ENCODE measurements at regions not wholly inside any gene's neighbourhood (a gene's known extent, or its start where the extent isn't known, plus 50 kb on each side); places are given as distances from the start of the nearest gene placed in this dataset.

DNA sequence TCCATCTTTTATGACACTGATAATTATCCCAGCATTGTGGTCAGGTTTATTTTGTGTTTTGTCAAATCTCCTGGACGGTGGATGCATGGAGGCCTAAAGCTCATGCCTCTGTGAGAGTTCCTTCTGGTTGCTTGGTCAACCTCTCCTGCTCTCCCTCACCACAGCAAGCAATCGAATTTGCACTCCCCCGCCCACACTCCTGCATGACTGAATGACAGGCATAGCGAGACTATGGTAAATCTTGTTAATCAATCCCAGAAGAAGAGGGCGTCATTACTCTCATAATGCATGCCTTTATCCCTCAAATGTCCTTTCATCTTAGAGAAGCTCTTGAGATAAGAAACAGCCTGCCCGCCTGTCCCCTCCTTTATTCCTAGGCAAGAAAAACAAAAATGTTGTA, 1215.0 kb upstream of the CDH9 start:
- POLR2A ChIA-PET = no interaction called here
- H3K27ac Mint-ChIP-seq = no peak overlapping the region
- CTCF ChIA-PET = no interaction called here
- no peak overlapping the region for H3K4me3 Mint-ChIP-seq
- no peaks in the 10 kb centered on the region for H3K36me3 Mint-ChIP-seq (ENCODE audit: low read depth)
- peaks cover 20% of the 10 kb centered on the region for H3K9me3 Mint-ChIP-seq
- TF ChIP-seq, protein P1, sequence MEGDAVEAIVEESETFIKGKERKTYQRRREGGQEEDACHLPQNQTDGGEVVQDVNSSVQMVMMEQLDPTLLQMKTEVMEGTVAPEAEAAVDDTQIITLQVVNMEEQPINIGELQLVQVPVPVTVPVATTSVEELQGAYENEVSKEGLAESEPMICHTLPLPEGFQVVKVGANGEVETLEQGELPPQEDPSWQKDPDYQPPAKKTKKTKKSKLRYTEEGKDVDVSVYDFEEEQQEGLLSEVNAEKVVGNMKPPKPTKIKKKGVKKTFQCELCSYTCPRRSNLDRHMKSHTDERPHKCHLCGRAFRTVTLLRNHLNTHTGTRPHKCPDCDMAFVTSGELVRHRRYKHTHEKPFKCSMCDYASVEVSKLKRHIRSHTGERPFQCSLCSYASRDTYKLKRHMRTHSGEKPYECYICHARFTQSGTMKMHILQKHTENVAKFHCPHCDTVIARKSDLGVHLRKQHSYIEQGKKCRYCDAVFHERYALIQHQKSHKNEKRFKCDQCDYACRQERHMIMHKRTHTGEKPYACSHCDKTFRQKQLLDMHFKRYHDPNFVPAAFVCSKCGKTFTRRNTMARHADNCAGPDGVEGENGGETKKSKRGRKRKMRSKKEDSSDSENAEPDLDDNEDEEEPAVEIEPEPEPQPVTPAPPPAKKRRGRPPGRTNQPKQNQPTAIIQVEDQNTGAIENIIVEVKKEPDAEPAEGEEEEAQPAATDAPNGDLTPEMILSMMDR (IDR thresholded peaks at IDR 0.05) = no peak
- no peaks in the 10 kb centered on the region for H3K27me3 Mint-ChIP-seq
- intact Hi-C loops (cut with micrococcal nuclease) = no loop called here
- ATAC-seq (no peak), DNase-seq (no peak)
- H3K4me1 Mint-ChIP-seq (ENCODE audit: low read depth) = no peaks in the 10 kb centered on the region

DNA sequence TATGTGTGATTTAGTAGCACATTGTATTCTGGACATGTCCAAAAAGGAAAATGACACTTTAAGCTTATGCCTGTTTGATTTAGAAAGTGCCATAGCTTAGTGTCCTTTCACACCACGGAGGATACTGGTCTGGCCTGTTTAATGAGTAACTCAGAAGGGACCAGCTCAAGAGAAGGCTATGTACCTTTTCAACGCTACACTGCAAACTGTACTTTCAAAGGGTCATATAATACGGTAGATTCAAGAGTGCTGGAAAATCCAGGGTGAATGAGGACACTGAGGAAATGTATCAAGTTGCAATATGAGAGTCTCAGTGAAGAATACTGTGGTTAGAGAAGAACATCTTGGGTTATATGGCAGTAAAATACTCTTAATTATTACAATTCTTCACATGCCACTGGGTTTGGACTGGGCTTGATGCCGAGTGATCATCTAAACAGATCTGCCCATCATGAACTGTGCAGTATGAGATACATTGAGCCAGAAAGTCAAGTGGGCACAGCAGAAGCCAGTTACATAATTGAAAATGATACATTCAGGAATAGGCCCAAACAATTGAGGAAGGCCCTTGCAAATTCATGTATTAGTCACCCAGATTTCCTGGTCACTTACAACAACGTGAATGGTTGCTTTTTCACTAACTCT, 1211.5 kb upstream of the CDH9 start:
- peaks cover 23% of the 10 kb centered on the region for H3K9me3 Mint-ChIP-seq
- CTCF ChIA-PET = no interaction called here
- no peaks in the 10 kb centered on the region for H3K4me1 Mint-ChIP-seq (ENCODE audit: low read depth)

DNA sequence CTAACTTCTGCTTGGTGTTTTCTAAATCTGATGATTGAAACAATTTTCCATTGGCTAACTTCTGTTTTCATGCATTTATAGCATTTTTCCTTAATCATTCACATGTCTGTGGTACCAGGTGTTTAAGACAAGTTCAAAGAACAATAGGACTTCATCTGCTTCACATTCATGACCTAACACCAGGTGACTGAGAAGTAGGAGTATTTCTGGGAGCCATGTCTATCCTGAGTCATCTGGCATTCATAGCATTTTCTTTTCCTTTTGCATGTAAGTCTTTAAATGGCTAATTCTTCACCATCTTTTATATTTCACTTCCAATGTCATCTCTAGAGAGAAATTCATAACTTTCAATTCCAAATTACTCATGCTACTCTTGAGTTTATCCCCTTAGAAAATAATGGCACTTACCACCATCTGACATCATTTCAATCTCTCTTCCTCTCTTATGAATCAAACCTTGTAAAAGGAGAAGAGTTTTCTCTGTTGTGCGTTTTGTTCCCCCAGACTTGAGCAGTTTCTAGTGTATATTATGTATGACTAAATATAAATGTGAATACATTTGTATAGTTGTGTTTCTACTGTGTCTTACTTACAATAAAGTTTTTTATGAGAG, 1196.1 kb upstream of the CDH9 start:
- Mint-ChIP-seq H3K4me1 (ENCODE audit: low read depth) (no peaks in the 10 kb centered on the region), H3K36me3 (ENCODE audit: low read depth) (no peaks in the 10 kb centered on the region), H3K9me3 (peaks cover 17% of the 10 kb centered on the region), H3K27me3 (no peaks in the 10 kb centered on the region), H3K27ac (no peak overlapping the region), H3K4me3 (no peak overlapping the region)
- ChIA-PET POLR2A (no interaction called here), CTCF (no interaction called here)
- DNase-seq (no peak), ATAC-seq (no peak)
- TF ChIP-seq, protein P1 (IDR thresholded peaks at IDR 0.05) = no peak
- intact Hi-C loops (cut with micrococcal nuclease) = no loop called here

More for the DNA sequence above, 1211.5 kb upstream of the CDH9 start:
- TF ChIP-seq, protein P1 (IDR thresholded peaks at IDR 0.05) = no peak
- ATAC-seq (no peak), DNase-seq (no peak)
- Mint-ChIP-seq H3K27me3 (no peaks in the 10 kb centered on the region), H3K27ac (no peak overlapping the region), H3K4me3 (no peak overlapping the region), H3K36me3 (ENCODE audit: low read depth) (no peaks in the 10 kb centered on the region)
- POLR2A ChIA-PET = no interaction called here
- intact Hi-C loops (cut with micrococcal nuclease) = no loop called here

DNA sequence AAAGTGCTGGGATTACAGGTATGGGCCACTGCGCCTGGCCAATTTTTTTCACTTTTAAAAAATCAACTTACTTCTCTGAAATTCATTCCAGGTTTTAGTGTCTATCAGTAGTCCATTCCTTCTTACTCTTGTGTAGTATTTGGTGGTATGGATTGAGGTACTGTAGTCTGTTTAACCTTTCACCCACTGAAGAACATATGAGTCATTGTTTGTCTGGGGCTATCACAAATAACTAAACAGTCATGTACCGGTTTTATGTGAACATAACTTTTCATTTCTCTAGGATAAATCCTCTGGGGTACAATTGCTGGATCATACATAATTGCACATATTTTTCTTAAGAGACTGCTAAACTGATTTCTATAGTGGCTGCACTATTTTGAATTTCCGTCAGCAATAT, 1188.0 kb upstream of the CDH9 start:
- no peaks in the 10 kb centered on the region for H3K36me3 Mint-ChIP-seq (ENCODE audit: low read depth)
- H3K4me3 Mint-ChIP-seq = no peak overlapping the region
- no peaks in the 10 kb centered on the region for H3K27me3 Mint-ChIP-seq
- peaks cover 17% of the 10 kb centered on the region for H3K9me3 Mint-ChIP-seq
- ChIA-PET CTCF (no interaction called here), POLR2A (no interaction called here)
- DNase-seq (no peak), ATAC-seq (no peak)
- TF ChIP-seq, protein P1 (IDR thresholded peaks at IDR 0.05) = no peak
- H3K27ac Mint-ChIP-seq = no peak overlapping the region
- intact Hi-C loops (cut with micrococcal nuclease) = no loop called here
- H3K4me1 Mint-ChIP-seq (ENCODE audit: low read depth) = no peaks in the 10 kb centered on the region

DNA sequence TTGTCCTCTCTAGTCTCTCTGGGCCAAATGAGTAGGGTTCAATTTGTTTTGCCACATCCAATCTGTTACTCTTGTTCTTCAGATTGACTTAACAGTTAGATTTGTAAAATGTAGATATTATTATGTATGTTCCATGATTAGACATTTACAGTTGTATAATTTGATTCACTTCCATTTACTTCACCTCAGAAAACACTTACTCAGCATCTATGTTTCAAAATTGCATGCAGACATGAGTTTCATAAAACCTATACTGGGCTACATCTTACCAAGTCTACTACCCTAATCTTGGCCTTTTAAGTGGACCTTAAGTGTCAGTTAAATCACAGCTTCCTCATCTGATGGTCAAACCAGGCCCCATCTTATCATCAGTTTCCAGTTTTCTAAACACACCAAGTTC, 1181.2 kb upstream of the CDH9 start:
- intact Hi-C loops (cut with micrococcal nuclease) = no loop called here
- Mint-ChIP-seq H3K9me3 (peaks cover 9% of the 10 kb centered on the region), H3K27me3 (no peaks in the 10 kb centered on the region), H3K36me3 (ENCODE audit: low read depth) (no peaks in the 10 kb centered on the region), H3K27ac (no peak overlapping the region), H3K4me3 (no peak overlapping the region), H3K4me1 (ENCODE audit: low read depth) (no peaks in the 10 kb centered on the region)
- ChIA-PET CTCF (no interaction called here), POLR2A (no interaction called here)
- ATAC-seq = no peak
- DNase-seq = no peak
- TF ChIP-seq, protein P1 (IDR thresholded peaks at IDR 0.05) = no peak
